GM23338 (cell line): ENCODE measurements at regions not wholly inside any gene's neighbourhood (a gene's known extent, or its start where the extent isn't known, plus 50 kb on each side); places are given as distances from the start of the nearest gene placed in this dataset.

Experiments
- ATAC-seq: fragments of 200-7000 bp; cut with Tn5 transposase; 3 replicates; pipeline ENCODE4 v1.9.1; 2020
- DNase-seq: peaks from one replicate; pipeline ENCODE4 v3.0.0-alpha.2; 2015; ENCODE audit warnings: low spot score
- H2AFZ ChIP-seq: fragments of 200-600 bp; sonication (generic); 2 replicates; pipeline ENCODE4 v1.8.0; 2016; ENCODE audit warnings: antibody characterized with exemption, mild to moderate bottlenecking, moderate library complexity
- H3F3A ChIP-seq: fragments of 200-600 bp; sonication (generic); replicated peaks from 2 replicates; pipeline ENCODE4 v1.8.0; 2017; ENCODE audit warnings: antibody characterized with exemption, mixed run types, low read depth
- H3K27ac ChIP-seq: fragments of 200-600 bp; sonication (generic); 2 replicates; pipeline ENCODE4 v1.6.1; 2016; ENCODE audit warnings: low read depth
- H3K27me3 ChIP-seq: fragments of 200-600 bp; sonication (generic); 2 replicates; pipeline ENCODE4 v1.8.0; 2016; ENCODE audit warnings: mild to moderate bottlenecking, mixed run types, moderate library complexity; ENCODE audit not compliant: insufficient read depth
- H3K36me3 ChIP-seq: fragments of 200-600 bp; sonication (generic); 2 replicates; pipeline ENCODE4 v1.8.0; 2016; ENCODE audit warnings: mild to moderate bottlenecking; ENCODE audit not compliant: insufficient read depth
- H3K4me1 ChIP-seq: fragments of 200-600 bp; sonication (generic); 2 replicates; pipeline ENCODE4 v1.8.0; 2016; ENCODE audit warnings: mild to moderate bottlenecking, moderate library complexity; ENCODE audit not compliant: insufficient read depth
- H3K4me2 ChIP-seq: fragments of 200-600 bp; sonication (generic); 2 replicates; pipeline ENCODE4 v1.7.1; 2017; ENCODE audit warnings: mixed run types
- H3K4me3 ChIP-seq: fragments of 200-600 bp; sonication (generic); 2 replicates; pipeline ENCODE4 v1.6.1; 2016; ENCODE audit warnings: mixed run types
- H3K79me2 ChIP-seq: fragments of 200-600 bp; sonication (generic); replicated peaks from 2 replicates; pipeline ENCODE4 v1.8.0; 2017; ENCODE audit warnings: mild to moderate bottlenecking; ENCODE audit not compliant: insufficient read depth
- H3K9me2 ChIP-seq: fragments of 200-600 bp; sonication (generic); 2 replicates; pipeline ENCODE4 v1.8.0; 2017; ENCODE audit not compliant: insufficient read depth
- H4K20me1 ChIP-seq: fragments of 200-600 bp; sonication (generic); replicated peaks from 2 replicates; pipeline ENCODE4 v1.8.0; 2017; ENCODE audit warnings: mild to moderate bottlenecking; ENCODE audit not compliant: insufficient read depth
- H3K27ac Mint-ChIP-seq: 2 replicates; pipeline ENCODE4 v1.8.0; 2020; ENCODE audit warnings: inconsistent platforms, mild to moderate bottlenecking, moderate library complexity, mixed read lengths
- H3K27me3 Mint-ChIP-seq: 3 replicates; pipeline ENCODE4 v1.8.0; 2022; ENCODE audit warnings: low read depth, mild to moderate bottlenecking, moderate library complexity, mixed read lengths, inconsistent platforms; ENCODE audit not compliant: insufficient read depth, poor library complexity
- H3K36me3 Mint-ChIP-seq: 3 replicates; pipeline ENCODE4 v1.8.0; 2021; ENCODE audit warnings: low read depth, mild to moderate bottlenecking, inconsistent platforms, moderate library complexity, mixed read lengths
- H3K4me1 Mint-ChIP-seq: 3 replicates; pipeline ENCODE4 v1.8.0; 2020; ENCODE audit warnings: mild to moderate bottlenecking, inconsistent platforms, mixed read lengths
- H3K4me3 Mint-ChIP-seq: 3 replicates; pipeline ENCODE4 v1.8.0; 2021; ENCODE audit warnings: moderate library complexity, mild to moderate bottlenecking, inconsistent platforms, mixed read lengths
- H3K9me3 Mint-ChIP-seq: 3 replicates; pipeline ENCODE4 v1.8.0; 2020; ENCODE audit warnings: moderate library complexity, mild to moderate bottlenecking, inconsistent platforms, mixed read lengths
- CTCF ChIP-seq, 2 experiments: fragments of 200-600 bp in 1 of 2; sonication (generic) in 1 of 2; conservative IDR thresholded peaks; 2 replicates each; pipeline versions ENCODE4 v1.5.1 to v1.6.1; 2016 to 2017; ENCODE audit warnings: antibody characterized with exemption in 2 of 2, low read depth in 2 of 2, mild to moderate bottlenecking in 2 of 2, moderate library complexity in 1 of 2
- ETS1 ChIP-seq: IDR thresholded peaks from 2 replicates; pipeline ENCODE4 v1.6.1; 2016; ENCODE audit warnings: antibody characterized with exemption
- EZH2 ChIP-seq: fragments of 200-600 bp; sonication (generic); IDR thresholded peaks from one replicate; pipeline ENCODE4 v1.8.0; 2017; ENCODE audit warnings: antibody characterized with exemption, mild to moderate bottlenecking, low read depth; ENCODE audit not compliant: unreplicated experiment
- EZH2phosphoT487 ChIP-seq: fragments of 200-600 bp; sonication (generic); IDR thresholded peaks from one replicate; pipeline ENCODE4 v1.8.1; 2018; ENCODE audit warnings: antibody characterized with exemption; ENCODE audit not compliant: unreplicated experiment
- JUNB ChIP-seq: IDR thresholded peaks from one replicate; pipeline ENCODE4 v1.6.1; 2016; ENCODE audit warnings: antibody characterized with exemption; ENCODE audit not compliant: unreplicated experiment
- NANOG ChIP-seq: IDR thresholded peaks from 2 replicates; pipeline ENCODE4 v1.6.1; 2016; ENCODE audit warnings: antibody characterized with exemption, borderline replicate concordance
- REST ChIP-seq: IDR thresholded peaks from one replicate; pipeline ENCODE4 v1.6.1; 2018; ENCODE audit warnings: antibody characterized with exemption; ENCODE audit not compliant: unreplicated experiment
- STAT1 ChIP-seq: IDR thresholded peaks from one replicate; pipeline ENCODE4 v1.6.1; 2016; ENCODE audit warnings: antibody characterized with exemption; ENCODE audit not compliant: unreplicated experiment
- ZNF114 ChIP-seq: fragments of 250-450 bp; sonication (Bioruptor Pico); IDR thresholded peaks from 2 replicates; pipeline ENCODE4 v1.5.0; 2020; ENCODE audit warnings: mild to moderate bottlenecking, moderate library complexity

GRCh38 chr20:40843251-40843650 is 154.2 kb upstream of the MAFB start (continued):
- TF ChIP-seq JUNB (no peak), STAT1 (no peak), EZH2phosphoT487 (no peak)

- Histone ChIP-seq H4K20me1 (no peaks in the 10 kb centered on the region), H3K4me2 (no peak overlapping the region), H3K79me2 (no peaks in the 10 kb centered on the region), H3K9me2 (no peaks in the 10 kb centered on the region; the same call in 1 of the 2 replicates), H3K36me3 (no peaks in the 10 kb centered on the region), H3K27ac (no peak overlapping the region), H3K27me3 (no peaks in the 10 kb centered on the region), H3F3A (no peaks in the 10 kb centered on the region), H2AFZ (no peak overlapping the region), H3K4me3 (no peak overlapping the region), H3K4me1 (no peaks in the 10 kb centered on the region)
- peaks cover 15% of the 10 kb centered on the region for H3K9me3 Mint-ChIP-seq
- H3K4me1 Mint-ChIP-seq = peaks cover 7% of the 10 kb centered on the region; the same call in 2 of the 3 replicates
- no peaks in the 10 kb centered on the region for H3K27me3 Mint-ChIP-seq
- DNase-seq (no peak), ATAC-seq (no peak)
- H3K36me3 Mint-ChIP-seq = no peaks in the 10 kb centered on the region; the same call in 2 of the 3 replicates
- H3K4me3 Mint-ChIP-seq = no peak overlapping the region
- TF ChIP-seq EZH2phosphoT487 (no peak), STAT1 (no peak), JUNB (no peak)
- H3K27ac Mint-ChIP-seq = no peak overlapping the region; the same call in 1 of the 2 replicates
Measured at GRCh38 chr20:40844332-40844731, 155.3 kb upstream of the MAFB start.

GRCh38 chr20:40848096-40848495 is 159.1 kb upstream of the MAFB start:
- TF ChIP-seq CTCF (conservative IDR thresholded peaks at IDR 0.05; ENCODE audit: low read depth in 2 of 2) (0 out of 4 replicates have a peak, but pooled peaks of 1 of the 2 experiments have one; percentile 9), REST (no peak), NANOG (no peak), ETS1 (no peak), JUNB (no peak), ZNF114 (CRISPR knock-in tag) (no peak), EZH2 (no peak)

More at GRCh38 chr20:40848096-40848495, 159.1 kb upstream of the MAFB start:
- H3K27me3 Mint-ChIP-seq = no peaks in the 10 kb centered on the region
- no peaks in the 10 kb centered on the region for H3K79me2 ChIP-seq
- peaks cover 7% of the 10 kb centered on the region; the same call in 2 of the 3 replicates for H3K4me1 Mint-ChIP-seq
- no peak overlapping the region for H3K4me2 ChIP-seq
- no peak overlapping the region for H3K27ac ChIP-seq
- no peak for ATAC-seq
- H3K4me3 ChIP-seq = no peak overlapping the region
- H2AFZ ChIP-seq = no peak overlapping the region
- H3K27ac Mint-ChIP-seq = no peak overlapping the region
- H3K9me3 Mint-ChIP-seq = no peaks in the 10 kb centered on the region; the same call in 2 of the 3 replicates
- no peaks in the 10 kb centered on the region for H3K36me3 ChIP-seq
- peaks cover 3% of the 10 kb centered on the region; the same call in 1 of the 2 replicates for H3K9me2 ChIP-seq
- no peaks in the 10 kb centered on the region for H3F3A ChIP-seq
- H3K4me3 Mint-ChIP-seq = no peak overlapping the region
- H3K27me3 ChIP-seq = no peaks in the 10 kb centered on the region
- H3K36me3 Mint-ChIP-seq = no peaks in the 10 kb centered on the region
- H3K4me1 ChIP-seq = no peaks in the 10 kb centered on the region
- DNase-seq = no peak
- H4K20me1 ChIP-seq = no peaks in the 10 kb centered on the region
